H1 (cell line): ENCODE measurements at regions not wholly inside any gene's neighbourhood (a gene's known extent, or its start where the extent isn't known, plus 50 kb on each side); places are given as distances from the start of the nearest gene placed in this dataset.

Source experiments
- BACH1 ChIP-seq: IDR thresholded peaks from 2 replicates; pipeline ENCODE4 v1.6.1; 2012; ENCODE audit warnings: low read length, improper control_type of control experiment
- CBX8 ChIP-seq: fragments of 300-800, 300-1000 bp; sonication (generic); IDR thresholded peaks from 2 replicates; pipeline ENCODE4 v1.7.1; 2016; ENCODE audit warnings: low read depth, low read length, borderline replicate concordance
- CHD1 ChIP-seq: IDR thresholded peaks from 2 replicates; pipeline ENCODE4 v1.6.1; 2012; ENCODE audit warnings: low read depth, low read length, improper control_type of control experiment
- CHD2 ChIP-seq: IDR thresholded peaks from 2 replicates; pipeline ENCODE4 v1.6.1; 2012; ENCODE audit warnings: low read length, improper control_type of control experiment
- EP300 ChIP-seq, 2 experiments: IDR thresholded peaks; 1 replicate in 1 of 2; 2 replicates in 1 of 2; pipeline ENCODE4 v1.6.1; 2011 to 2012; ENCODE audit warnings: low read depth in 2 of 2, low read length in 2 of 2, mild to moderate bottlenecking in 2 of 2, borderline replicate concordance in 1 of 2, inconsistent platforms in 1 of 2, moderate library complexity in 1 of 2
- EZH2 ChIP-seq: fragments of 200-600 bp; sonication (generic); IDR thresholded peaks from 2 replicates; pipeline ENCODE4 v1.7.1; 2012; ENCODE audit warnings: low read depth, mild to moderate bottlenecking, moderate library complexity, low read length, inconsistent platforms; ENCODE audit not compliant: severe bottlenecking
- POLR2A ChIP-seq, 2 experiments: IDR thresholded peaks; 1 replicate in 1 of 2; 2 replicates in 1 of 2; pipeline ENCODE4 v1.6.1; 2011; ENCODE audit warnings: low read depth in 2 of 2, low read length in 2 of 2, mild to moderate bottlenecking in 2 of 2; ENCODE audit errors: control extremely low read depth in 1 of 2
- SP2 ChIP-seq: IDR thresholded peaks from 2 replicates; pipeline ENCODE4 v1.6.1; 2012; ENCODE audit warnings: mild to moderate bottlenecking, low read length, inconsistent platforms
- SUZ12 ChIP-seq: fragments of 200-600 bp; sonication (generic); IDR thresholded peaks from 2 replicates; pipeline ENCODE4 v1.6.1; 2012; ENCODE audit warnings: mild to moderate bottlenecking, inconsistent platforms, low read length, moderate library complexity, mixed read lengths
- TAF1 ChIP-seq: IDR thresholded peaks from 2 replicates; pipeline ENCODE4 v1.6.1; 2011; ENCODE audit warnings: mild to moderate bottlenecking, low read depth, low read length
- TAF7 ChIP-seq: optimal IDR thresholded peaks from 2 replicates; pipeline ENCODE3; 2011; ENCODE audit warnings: low read depth, mild to moderate bottlenecking, inconsistent platforms, low read length, moderate library complexity, borderline replicate concordance
- TF ChIP-seq, protein P1 (sequence below), 3 experiments: IDR thresholded peaks; 1 replicate in 2 of 3; 2 replicates in 1 of 3; pipeline versions ENCODE4 v1.5.1 to v1.6.1; 2011; ENCODE audit warnings: low read length in 3 of 3, mild to moderate bottlenecking in 3 of 3, inconsistent platforms in 2 of 3, low read depth in 1 of 3, moderate library complexity in 1 of 3; ENCODE audit not compliant: insufficient read depth in 1 of 3; ENCODE audit errors: control extremely low read depth in 1 of 3
- TF ChIP-seq, protein P2 (sequence below): IDR thresholded peaks from 2 replicates; pipeline ENCODE4 v1.6.1; 2011; ENCODE audit warnings: low read depth, mild to moderate bottlenecking, low read length; ENCODE audit not compliant: insufficient read depth

DNA sequence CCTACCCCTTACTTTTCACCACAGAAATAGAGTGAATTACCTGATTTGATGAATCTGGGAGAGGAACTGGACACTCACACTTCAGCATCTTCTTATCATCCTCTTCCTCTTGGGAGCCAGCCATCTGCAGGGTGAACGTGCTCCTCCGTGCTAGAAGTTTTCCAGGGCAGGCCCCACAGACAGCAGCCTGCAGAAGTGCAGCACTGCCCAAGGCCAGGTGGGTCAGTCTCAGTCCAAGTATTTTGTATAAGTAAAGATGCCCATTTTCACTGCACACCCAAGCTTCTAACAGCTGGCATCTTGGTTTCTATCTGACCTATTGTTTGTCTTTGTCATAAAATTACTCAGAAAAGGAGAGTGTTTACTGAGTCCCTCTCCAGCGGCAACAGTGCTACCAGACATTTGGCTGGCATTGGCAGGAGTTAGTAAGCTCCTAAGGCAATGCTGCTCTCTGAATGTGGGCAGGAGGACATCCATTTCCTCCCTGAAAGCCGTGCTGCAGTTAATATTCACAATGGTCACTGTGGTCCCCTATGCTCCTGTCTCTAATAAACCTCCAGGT lies 222.6 kb upstream of the CTAGE1 start:
- TF ChIP-seq TAF7 (no peak), CHD1 (no peak), SP2 (no peak), TAF1 (no peak), CHD2 (no peak), EZH2 (no peak), CBX8 (no peak), POLR2A (IDR thresholded peaks at IDR 0.05; ENCODE audit: control extremely low read depth in 1 of 2, low read depth in 2 of 2, low read length in 2 of 2) (no peak), SUZ12 (no peak), EP300 (IDR thresholded peaks at IDR 0.05; ENCODE audit: borderline replicate concordance in 1 of 2, low read depth in 2 of 2, low read length in 2 of 2) (no peak), BACH1 (no peak)
- TF ChIP-seq, protein P1, sequence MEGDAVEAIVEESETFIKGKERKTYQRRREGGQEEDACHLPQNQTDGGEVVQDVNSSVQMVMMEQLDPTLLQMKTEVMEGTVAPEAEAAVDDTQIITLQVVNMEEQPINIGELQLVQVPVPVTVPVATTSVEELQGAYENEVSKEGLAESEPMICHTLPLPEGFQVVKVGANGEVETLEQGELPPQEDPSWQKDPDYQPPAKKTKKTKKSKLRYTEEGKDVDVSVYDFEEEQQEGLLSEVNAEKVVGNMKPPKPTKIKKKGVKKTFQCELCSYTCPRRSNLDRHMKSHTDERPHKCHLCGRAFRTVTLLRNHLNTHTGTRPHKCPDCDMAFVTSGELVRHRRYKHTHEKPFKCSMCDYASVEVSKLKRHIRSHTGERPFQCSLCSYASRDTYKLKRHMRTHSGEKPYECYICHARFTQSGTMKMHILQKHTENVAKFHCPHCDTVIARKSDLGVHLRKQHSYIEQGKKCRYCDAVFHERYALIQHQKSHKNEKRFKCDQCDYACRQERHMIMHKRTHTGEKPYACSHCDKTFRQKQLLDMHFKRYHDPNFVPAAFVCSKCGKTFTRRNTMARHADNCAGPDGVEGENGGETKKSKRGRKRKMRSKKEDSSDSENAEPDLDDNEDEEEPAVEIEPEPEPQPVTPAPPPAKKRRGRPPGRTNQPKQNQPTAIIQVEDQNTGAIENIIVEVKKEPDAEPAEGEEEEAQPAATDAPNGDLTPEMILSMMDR (IDR thresholded peaks at IDR 0.05; ENCODE audit: control extremely low read depth in 1 of 3, insufficient read depth in 1 of 3, low read depth in 1 of 3, low read length in 3 of 3): no peak
- TF ChIP-seq, protein P2, sequence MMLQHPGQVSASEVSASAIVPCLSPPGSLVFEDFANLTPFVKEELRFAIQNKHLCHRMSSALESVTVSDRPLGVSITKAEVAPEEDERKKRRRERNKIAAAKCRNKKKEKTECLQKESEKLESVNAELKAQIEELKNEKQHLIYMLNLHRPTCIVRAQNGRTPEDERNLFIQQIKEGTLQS: no peak
